ENCODE measurements at regions not wholly inside any gene's neighbourhood (a gene's known extent, or its start where the extent isn't known, plus 50 kb on each side); places are given as distances from the start of the nearest gene placed in this dataset.

GRCh38 chr3:88542916-88543315 is 393.2 kb downstream of the C3orf38 start:
- ChIA-PET POLR2A (no interaction called here), CTCF (no interaction called here)
- DNase-seq (ENCODE audit: extremely low spot score) = no peak
- TF ChIP-seq FOXA1 (IDR thresholded peaks at IDR 0.05) = no peak
- TF ChIP-seq SP1 (IDR thresholded peaks at IDR 0.05) = no peak
- no peak for TF ChIP-seq L3MBTL2 (conservative IDR thresholded peaks at IDR 0.05)
- TF ChIP-seq TARDBP (IDR thresholded peaks at IDR 0.05) = no peak
- TF ChIP-seq FOXM1 (IDR thresholded peaks at IDR 0.05; ENCODE audit: borderline replicate concordance) = no peak
- no peak for TF ChIP-seq NFRKB (IDR thresholded peaks at IDR 0.05)
- no peak for TF ChIP-seq ARNT (IDR thresholded peaks at IDR 0.05)
- TF ChIP-seq LEF1 (IDR thresholded peaks at IDR 0.05; ENCODE audit: borderline replicate concordance) = no peak
- no peak for TF ChIP-seq BHLHE40 (IDR thresholded peaks at IDR 0.05; ENCODE audit: borderline replicate concordance)

DNA sequence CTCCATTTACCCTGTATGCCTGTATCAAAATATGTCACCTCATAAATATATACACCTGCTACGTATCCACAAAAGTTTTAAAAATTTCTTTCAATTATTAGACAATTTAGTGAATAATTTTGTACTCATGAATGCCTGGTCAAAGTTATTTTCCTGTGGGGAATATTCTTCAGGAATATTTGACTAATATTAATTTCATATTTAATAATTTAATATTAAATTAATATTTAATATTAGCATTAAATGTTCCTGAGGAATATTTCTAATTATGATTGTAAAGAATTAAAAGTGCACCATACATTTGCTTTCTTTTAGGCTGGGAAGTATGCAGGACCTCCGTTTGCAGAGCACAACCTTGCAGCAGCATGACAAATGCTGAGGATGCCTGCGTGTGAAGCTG is 422.7 kb downstream of the C3orf38 start:
- TF ChIP-seq, protein P1, sequence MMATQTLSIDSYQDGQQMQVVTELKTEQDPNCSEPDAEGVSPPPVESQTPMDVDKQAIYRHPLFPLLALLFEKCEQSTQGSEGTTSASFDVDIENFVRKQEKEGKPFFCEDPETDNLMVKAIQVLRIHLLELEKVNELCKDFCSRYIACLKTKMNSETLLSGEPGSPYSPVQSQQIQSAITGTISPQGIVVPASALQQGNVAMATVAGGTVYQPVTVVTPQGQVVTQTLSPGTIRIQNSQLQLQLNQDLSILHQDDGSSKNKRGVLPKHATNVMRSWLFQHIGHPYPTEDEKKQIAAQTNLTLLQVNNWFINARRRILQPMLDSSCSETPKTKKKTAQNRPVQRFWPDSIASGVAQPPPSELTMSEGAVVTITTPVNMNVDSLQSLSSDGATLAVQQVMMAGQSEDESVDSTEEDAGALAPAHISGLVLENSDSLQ (IDR thresholded peaks at IDR 0.05) = no peak
- TF ChIP-seq LEF1 (IDR thresholded peaks at IDR 0.05; ENCODE audit: borderline replicate concordance) (no peak), SUZ12 (IDR thresholded peaks at IDR 0.05) (no peak), ELF4 (IDR thresholded peaks at IDR 0.05) (no peak), ZNF384 (IDR thresholded peaks at IDR 0.05) (no peak), FOXM1 (IDR thresholded peaks at IDR 0.05; ENCODE audit: borderline replicate concordance) (no peak), SP1 (IDR thresholded peaks at IDR 0.05) (no peak), FOXK2 (IDR thresholded peaks at IDR 0.05) (no peak), ARNT (IDR thresholded peaks at IDR 0.05) (no peak), NFRKB (IDR thresholded peaks at IDR 0.05) (no peak), TARDBP (IDR thresholded peaks at IDR 0.05) (no peak), L3MBTL2 (conservative IDR thresholded peaks at IDR 0.05) (no peak), BHLHE40 (IDR thresholded peaks at IDR 0.05; ENCODE audit: borderline replicate concordance) (no peak)
- DNase-seq (ENCODE audit: extremely low spot score) = no peak
- ChIA-PET POLR2A (no interaction called here), CTCF (no interaction called here)

- CTCF ChIA-PET = no interaction called here
- DNase-seq (ENCODE audit: extremely low spot score) = no peak
- no peak for TF ChIP-seq LEF1 (IDR thresholded peaks at IDR 0.05; ENCODE audit: borderline replicate concordance)
- no peak for TF ChIP-seq BHLHE40 (IDR thresholded peaks at IDR 0.05; ENCODE audit: borderline replicate concordance)
- no peak for TF ChIP-seq FOXM1 (IDR thresholded peaks at IDR 0.05; ENCODE audit: borderline replicate concordance)
- TF ChIP-seq ELF4 (IDR thresholded peaks at IDR 0.05) = no peak
- TF ChIP-seq ARNT (IDR thresholded peaks at IDR 0.05) = no peak
- TF ChIP-seq CTBP1 (IDR thresholded peaks at IDR 0.05; ENCODE audit: borderline replicate concordance) = no peak
- no peak for TF ChIP-seq HDGF (IDR thresholded peaks at IDR 0.05; ENCODE audit: borderline replicate concordance)
- no peak for TF ChIP-seq FOXK2 (IDR thresholded peaks at IDR 0.05)
- TF ChIP-seq SP1 (IDR thresholded peaks at IDR 0.05) = no peak
- no peak for TF ChIP-seq NFRKB (IDR thresholded peaks at IDR 0.05)
- TF ChIP-seq, protein P1 (IDR thresholded peaks at IDR 0.05) = no peak
- TF ChIP-seq ZNF384 (IDR thresholded peaks at IDR 0.05) = no peak
- TF ChIP-seq TARDBP (IDR thresholded peaks at IDR 0.05) = no peak
- TF ChIP-seq FOXA1 (IDR thresholded peaks at IDR 0.05) = no peak
- TF ChIP-seq L3MBTL2 (conservative IDR thresholded peaks at IDR 0.05) = no peak
- TF ChIP-seq SUZ12 (IDR thresholded peaks at IDR 0.05) = no peak
- POLR2A ChIA-PET = no interaction called here
These were observed 423.7 kb downstream of the C3orf38 start for GRCh38 chr3:88573472-88573871.

- ChIA-PET POLR2A (no interaction called here), CTCF (no interaction called here)
- TF ChIP-seq ELF4 (IDR thresholded peaks at IDR 0.05) (no peak), FOXA1 (IDR thresholded peaks at IDR 0.05) (no peak), ARNT (IDR thresholded peaks at IDR 0.05) (no peak), TARDBP (IDR thresholded peaks at IDR 0.05) (no peak), SP1 (IDR thresholded peaks at IDR 0.05) (no peak), FOXM1 (IDR thresholded peaks at IDR 0.05; ENCODE audit: borderline replicate concordance) (no peak)
- TF ChIP-seq, protein P1 (IDR thresholded peaks at IDR 0.05) = no peak
- no peak for DNase-seq (ENCODE audit: extremely low spot score)
These were observed 424.4 kb downstream of the C3orf38 start for GRCh38 chr3:88574146-88574545.

- ChIA-PET POLR2A (no interaction called here), CTCF (no interaction called here)
- no peak for TF ChIP-seq LEF1 (IDR thresholded peaks at IDR 0.05; ENCODE audit: borderline replicate concordance)
- TF ChIP-seq, protein P1 (IDR thresholded peaks at IDR 0.05) = no peak
- no peak for TF ChIP-seq CTBP1 (IDR thresholded peaks at IDR 0.05; ENCODE audit: borderline replicate concordance)
- no peak for TF ChIP-seq HDGF (IDR thresholded peaks at IDR 0.05; ENCODE audit: borderline replicate concordance)
- no peak for TF ChIP-seq SP1 (IDR thresholded peaks at IDR 0.05)
- no peak for TF ChIP-seq FOXM1 (IDR thresholded peaks at IDR 0.05; ENCODE audit: borderline replicate concordance)
- TF ChIP-seq ELF4 (IDR thresholded peaks at IDR 0.05) = no peak
- no peak for TF ChIP-seq ARNT (IDR thresholded peaks at IDR 0.05)
- DNase-seq (ENCODE audit: extremely low spot score) = no peak
These were observed 434.7 kb downstream of the C3orf38 start for GRCh38 chr3:88584451-88584850.

- ChIA-PET POLR2A (no interaction called here), CTCF (no interaction called here)
- TF ChIP-seq FOXA1 (IDR thresholded peaks at IDR 0.05) (no peak), HDGF (IDR thresholded peaks at IDR 0.05; ENCODE audit: borderline replicate concordance) (no peak), BHLHE40 (IDR thresholded peaks at IDR 0.05; ENCODE audit: borderline replicate concordance) (no peak), ARNT (IDR thresholded peaks at IDR 0.05) (no peak), LEF1 (IDR thresholded peaks at IDR 0.05; ENCODE audit: borderline replicate concordance) (no peak), ZNF384 (IDR thresholded peaks at IDR 0.05) (no peak), CTBP1 (IDR thresholded peaks at IDR 0.05; ENCODE audit: borderline replicate concordance) (no peak), NFRKB (IDR thresholded peaks at IDR 0.05) (no peak), TARDBP (IDR thresholded peaks at IDR 0.05) (no peak)
- TF ChIP-seq, protein P1 (IDR thresholded peaks at IDR 0.05) = no peak
- DNase-seq (ENCODE audit: extremely low spot score) = no peak
These were observed 436.4 kb downstream of the C3orf38 start for GRCh38 chr3:88586121-88586640.

Data from HEK293T (cell line).